ENCODE measurements at regions not wholly inside any gene's neighbourhood (a gene's known extent, or its start where the extent isn't known, plus 50 kb on each side); places are given as distances from the start of the nearest gene placed in this dataset.

DNA sequence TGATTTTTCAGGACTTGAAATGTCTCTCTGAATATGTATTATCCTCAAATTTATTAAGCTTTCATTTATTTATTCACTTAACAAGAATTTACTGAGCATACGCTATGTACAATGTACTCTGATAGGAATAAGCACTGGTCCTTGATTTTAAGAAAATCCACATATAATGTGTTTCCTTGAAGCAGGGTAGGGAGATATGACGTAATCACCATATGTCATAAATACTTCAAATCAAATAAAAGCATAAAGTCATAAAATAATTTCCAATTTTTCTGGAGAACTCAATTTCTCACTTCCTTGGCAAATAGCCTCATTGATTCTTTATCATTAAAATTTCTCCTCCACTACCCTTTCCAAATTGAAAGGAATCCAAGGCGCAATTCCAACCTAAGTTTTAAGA is 177.8 kb upstream of the GAP43 start:
- TF ChIP-seq, protein P1, sequence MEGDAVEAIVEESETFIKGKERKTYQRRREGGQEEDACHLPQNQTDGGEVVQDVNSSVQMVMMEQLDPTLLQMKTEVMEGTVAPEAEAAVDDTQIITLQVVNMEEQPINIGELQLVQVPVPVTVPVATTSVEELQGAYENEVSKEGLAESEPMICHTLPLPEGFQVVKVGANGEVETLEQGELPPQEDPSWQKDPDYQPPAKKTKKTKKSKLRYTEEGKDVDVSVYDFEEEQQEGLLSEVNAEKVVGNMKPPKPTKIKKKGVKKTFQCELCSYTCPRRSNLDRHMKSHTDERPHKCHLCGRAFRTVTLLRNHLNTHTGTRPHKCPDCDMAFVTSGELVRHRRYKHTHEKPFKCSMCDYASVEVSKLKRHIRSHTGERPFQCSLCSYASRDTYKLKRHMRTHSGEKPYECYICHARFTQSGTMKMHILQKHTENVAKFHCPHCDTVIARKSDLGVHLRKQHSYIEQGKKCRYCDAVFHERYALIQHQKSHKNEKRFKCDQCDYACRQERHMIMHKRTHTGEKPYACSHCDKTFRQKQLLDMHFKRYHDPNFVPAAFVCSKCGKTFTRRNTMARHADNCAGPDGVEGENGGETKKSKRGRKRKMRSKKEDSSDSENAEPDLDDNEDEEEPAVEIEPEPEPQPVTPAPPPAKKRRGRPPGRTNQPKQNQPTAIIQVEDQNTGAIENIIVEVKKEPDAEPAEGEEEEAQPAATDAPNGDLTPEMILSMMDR (IDR thresholded peaks at IDR 0.05; ENCODE audit: low read depth, low read length) = no peak
- CTCF ChIA-PET = interaction anchor here (1.7 kb wide), 1 partner anchor 8 kb away, joined by 8 read pairs; no protein-coding TSS in a partner anchor
- no peak for DNase-seq (ENCODE audit: low read depth, low spot score)
- no peaks in the 10 kb centered on the region for H3K9me3 ChIP-seq (ENCODE audit: control insufficient read depth, insufficient read depth, low read length)
- POLR2A ChIA-PET = no interaction called here
- no peaks in the 10 kb centered on the region for H3K27me3 ChIP-seq (ENCODE audit: control insufficient read depth, insufficient read depth, low read length)
- no peak overlapping the region for H3K4me3 ChIP-seq (ENCODE audit: low read depth, low read length)
- H3K27ac ChIP-seq (ENCODE audit: low read depth, low read length) = no peak overlapping the region

DNA sequence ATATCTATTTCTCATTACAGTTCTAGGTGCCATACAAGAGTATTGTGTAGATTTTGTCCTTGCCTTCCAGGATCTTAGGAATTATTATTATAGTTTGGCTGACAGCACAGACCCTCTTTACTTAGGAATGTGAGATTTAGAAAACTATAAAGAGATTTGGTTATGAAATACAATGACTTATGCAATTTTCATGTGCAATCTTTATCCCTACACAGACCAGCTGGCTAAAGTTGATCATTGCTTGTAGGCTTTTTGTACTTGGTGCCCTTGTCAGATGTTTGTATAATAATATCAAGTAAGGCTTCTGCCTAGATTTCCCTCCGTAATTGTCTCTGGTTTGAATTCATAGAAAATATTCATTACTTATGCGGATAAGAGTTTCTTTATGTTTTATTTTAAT is 174.5 kb upstream of the GAP43 start:
- Histone ChIP-seq H3K27me3 (ENCODE audit: control insufficient read depth, insufficient read depth, low read length) (no peaks in the 10 kb centered on the region), H3K9me3 (ENCODE audit: control insufficient read depth, insufficient read depth, low read length) (no peaks in the 10 kb centered on the region), H3K27ac (ENCODE audit: low read depth, low read length) (no peak overlapping the region), H3K4me3 (ENCODE audit: low read depth, low read length) (no peak overlapping the region)
- ChIA-PET CTCF (interaction anchor here (0.6 kb wide), 1 partner anchor 322 kb away, joined by 4 read pairs; no protein-coding TSS in a partner anchor), POLR2A (no interaction called here)
- TF ChIP-seq, protein P1 (IDR thresholded peaks at IDR 0.05; ENCODE audit: low read depth, low read length) = no peak
- no peak for DNase-seq (ENCODE audit: low read depth, low spot score)

DNA sequence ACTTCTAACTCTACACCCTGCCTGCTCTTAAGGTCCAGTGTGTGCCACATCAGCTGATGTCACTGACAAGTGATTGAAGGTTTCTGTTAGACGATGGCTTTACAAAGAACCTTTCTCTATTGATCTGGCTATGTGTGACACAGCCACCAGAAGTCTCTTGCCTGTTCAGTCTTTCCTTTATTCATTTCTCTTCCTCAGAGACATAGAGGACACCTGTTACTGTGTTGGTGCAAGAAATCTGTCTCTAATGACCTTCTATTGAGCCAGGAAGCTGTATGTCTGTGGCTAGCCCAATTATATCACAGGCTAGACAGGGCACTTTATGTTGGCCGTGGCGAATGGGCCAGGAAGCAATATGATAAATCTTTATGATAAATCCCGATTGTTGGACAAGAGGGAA is 173.3 kb upstream of the GAP43 start:
- no peak overlapping the region for H3K4me3 ChIP-seq (ENCODE audit: low read depth, low read length)
- TF ChIP-seq, protein P1 (IDR thresholded peaks at IDR 0.05; ENCODE audit: low read depth, low read length) = no peak
- H3K27ac ChIP-seq (ENCODE audit: low read depth, low read length) = no peak overlapping the region
- H3K9me3 ChIP-seq (ENCODE audit: control insufficient read depth, insufficient read depth, low read length) = no peaks in the 10 kb centered on the region
- H3K27me3 ChIP-seq (ENCODE audit: control insufficient read depth, insufficient read depth, low read length) = no peaks in the 10 kb centered on the region
- no peak for DNase-seq (ENCODE audit: low read depth, low spot score)
- CTCF ChIA-PET = no interaction called here
- POLR2A ChIA-PET = no interaction called here

DNA sequence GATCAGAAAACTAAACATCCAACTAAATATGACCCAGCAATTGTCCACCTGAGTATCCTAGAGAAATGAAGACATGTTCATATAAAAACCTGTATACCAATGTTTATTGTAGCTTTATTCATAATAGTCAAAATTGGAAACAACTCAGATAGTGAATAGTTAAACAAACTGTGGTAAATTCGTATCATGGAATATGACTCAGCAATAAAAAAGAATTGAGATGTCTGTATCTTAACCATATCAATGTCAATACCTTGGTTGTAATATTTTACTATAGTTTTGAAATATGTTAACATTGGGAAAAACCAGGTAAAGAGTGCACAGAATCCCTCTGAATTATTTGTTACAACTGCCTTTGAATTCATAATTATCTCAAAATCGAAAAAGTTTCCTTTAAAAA is 159.3 kb upstream of the GAP43 start:
- Histone ChIP-seq H3K9me3 (ENCODE audit: control insufficient read depth, insufficient read depth, low read length) (no peaks in the 10 kb centered on the region), H3K27ac (ENCODE audit: low read depth, low read length) (no peak overlapping the region), H3K4me3 (ENCODE audit: low read depth, low read length) (no peak overlapping the region), H3K27me3 (ENCODE audit: control insufficient read depth, insufficient read depth, low read length) (no peaks in the 10 kb centered on the region)
- ChIA-PET POLR2A (no interaction called here), CTCF (no interaction called here)
- DNase-seq (ENCODE audit: low read depth, low spot score) = no peak
- TF ChIP-seq, protein P1 (IDR thresholded peaks at IDR 0.05; ENCODE audit: low read depth, low read length) = no peak

DNA sequence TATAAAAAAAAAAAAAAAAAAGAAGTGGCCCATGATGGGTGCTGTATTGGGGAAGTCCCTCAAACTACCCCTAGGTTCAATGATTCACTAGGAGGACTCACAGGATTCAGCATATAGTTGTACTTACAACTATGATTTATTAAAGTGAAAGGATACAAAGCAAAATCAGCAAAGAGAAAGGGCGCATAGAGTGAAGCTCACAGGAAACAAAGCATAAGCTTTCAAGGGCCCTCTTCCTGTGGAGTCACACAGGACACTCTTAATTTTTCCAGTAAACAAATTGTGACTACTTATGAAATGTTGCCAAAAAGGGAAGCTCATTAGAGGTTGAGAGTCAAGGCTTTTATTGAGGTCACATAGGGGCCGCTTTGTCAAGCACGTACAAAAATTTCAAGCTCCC is 153.7 kb upstream of the GAP43 start:
- TF ChIP-seq, protein P1 (IDR thresholded peaks at IDR 0.05; ENCODE audit: low read depth, low read length) = no peak
- DNase-seq (ENCODE audit: low read depth, low spot score) = no peak
- no peaks in the 10 kb centered on the region for H3K27me3 ChIP-seq (ENCODE audit: control insufficient read depth, insufficient read depth, low read length)

More for the DNA sequence above, 153.7 kb upstream of the GAP43 start:
- no peak overlapping the region for H3K27ac ChIP-seq (ENCODE audit: low read depth, low read length)
- CTCF ChIA-PET = interaction anchor here (0.6 kb wide), 1 partner anchor 674 kb away, joined by 3 read pairs; no protein-coding TSS in a partner anchor
- no peaks in the 10 kb centered on the region for H3K9me3 ChIP-seq (ENCODE audit: control insufficient read depth, insufficient read depth, low read length)
- POLR2A ChIA-PET = no interaction called here
- no peak overlapping the region for H3K4me3 ChIP-seq (ENCODE audit: low read depth, low read length)

Measured in AG04450 (cell line).